HG03460 (cell line): ENCODE measurements at regions not wholly inside any gene's neighbourhood (a gene's known extent, or its start where the extent isn't known, plus 50 kb on each side); places are given as distances from the start of the nearest gene placed in this dataset.

Experiments used
- ATAC-seq: cut with Tn5 transposase; IDR thresholded peaks from one replicate; pipeline ENCODE4 v1.9.1; 2021; ENCODE audit not compliant: unreplicated experiment

GRCh38 chr14:101507836-101508150 is 53.5 kb upstream of the DIO3 start:
- ATAC-seq: no peak

GRCh38 chr14:101508196-101508947 is 52.9 kb upstream of the DIO3 start:
- no peak for ATAC-seq

GRCh38 chr14:101508948-101509729 is 52.2 kb upstream of the DIO3 start:
- no peak for ATAC-seq

GRCh38 chr14:101509730-101510371 is 51.4 kb upstream of the DIO3 start:
- no peak for ATAC-seq

GRCh38 chr14:101511199-101511598 is 50.1 kb upstream of the DIO3 start:
- no peak for ATAC-seq
